Prostate gland (tissue), 2 donors: ENCODE measurements at regions not wholly inside any gene's neighbourhood (a gene's known extent, or its start where the extent isn't known, plus 50 kb on each side); places are given as distances from the start of the nearest gene placed in this dataset.

Experiments used
- DNase-seq: peaks from one replicate; pipeline ENCODE4 v3.0.0-alpha.2; 2019; ENCODE audit warnings: low spot score
- H3K27ac ChIP-seq, 2 donors: fragments of 200-600 bp; sonication (generic); 2 replicates each; pipeline ENCODE4 v1.5.1; 2017 to 2019
- H3K27me3 ChIP-seq: fragments of 200-600 bp; sonication (generic); replicated peaks from 2 replicates; pipeline ENCODE4 v1.5.1; 2019; ENCODE audit not compliant: insufficient read depth
- H3K36me3 ChIP-seq, 2 donors: fragments of 200-600 bp; sonication (generic); 1 replicate in 1 of 2; 2 replicates in 1 of 2; pipeline versions ENCODE4 v1.5.1 to v1.8.1; 2017 to 2019
- H3K4me1 ChIP-seq: fragments of 200-600 bp; sonication (generic); replicated peaks from 2 replicates; pipeline ENCODE4 v1.5.1; 2019
- H3K4me3 ChIP-seq, 2 donors: fragments of 200-600 bp; sonication (generic); 2 replicates each; pipeline ENCODE4 v1.5.1; 2017 to 2019
- H3K9me3 ChIP-seq: fragments of 200-600 bp; sonication (generic); 2 replicates; pipeline ENCODE4 v1.5.1; 2017
- CTCF ChIP-seq, 4 experiments: fragments of 200-600 bp in 2 of 4; fragments of 450-650 bp in 2 of 4; sonication (generic) in 2 of 4; IDR thresholded peaks; 1 replicate in 3 of 4; 2 replicates in 1 of 4; pipeline ENCODE4 v1.5.1; 2016 to 2019; ENCODE audit warnings: antibody characterized with exemption in 4 of 4, mild to moderate bottlenecking in 2 of 4, moderate library complexity in 2 of 4
- POLR2A ChIP-seq: fragments of 450-650 bp; IDR thresholded peaks from one replicate; pipeline ENCODE4 v1.6.1; 2016; ENCODE audit warnings: antibody characterized with exemption, mild to moderate bottlenecking
- POLR2AphosphoS5 ChIP-seq: sonication (generic); formaldehyde crosslinking; IDR thresholded peaks from one replicate; pipeline ENCODE4 v1.6.1; 2017; ENCODE audit warnings: antibody characterized with exemption
- WGBS: methylation state at CpG from one replicate; pipeline ENCODE4 v1.1.5; 2018; 5-methylcytosine and 5-hydroxymethylcytosine counted together
- intact Hi-C: fragments of 100-400 bp; cut with DNase I; formaldehyde crosslinking; loops from one replicate; pipeline ENCODE4 v1.14.2; 2022

GRCh38 chr12:14188744-14189143, 176.7 kb upstream of the ATF7IP start:
- TF ChIP-seq POLR2A (no peak), POLR2AphosphoS5 (peak; percentile 58)
- H3K27me3 ChIP-seq, result no peaks in the 10 kb centered on the region
- no peaks in the 10 kb centered on the region for H3K9me3 ChIP-seq
- H3K27ac ChIP-seq, result peak overlapping the region in 1 of 2 donors; percentile 38
- no peak overlapping the region for H3K4me3 ChIP-seq
- 17% methylated on average over 2 of the region's 2 CpGs for WGBS
- H3K36me3 ChIP-seq, result no peaks in the 10 kb centered on the region
- intact Hi-C loops, result no loop called here
- no peaks in the 10 kb centered on the region for H3K4me1 ChIP-seq
- no peak for DNase-seq

- TF ChIP-seq POLR2AphosphoS5 (no peak), POLR2A (no peak), CTCF (IDR thresholded peaks at IDR 0.05) (no peak)
- no peak overlapping the region for H3K27ac ChIP-seq
- DNase-seq, result no peak
- whole genome bisulfite sequencing, result 39% methylated on average over 1 of the region's 1 CpG
- no peaks in the 10 kb centered on the region for H3K27me3 ChIP-seq
- H3K4me1 ChIP-seq, result no peaks in the 10 kb centered on the region
- no peak overlapping the region for H3K4me3 ChIP-seq
- H3K36me3 ChIP-seq, result no peaks in the 10 kb centered on the region
- intact Hi-C loops, result no loop called here
- no peaks in the 10 kb centered on the region for H3K9me3 ChIP-seq
Observed at GRCh38 chr12:14190694-14191093, 174.8 kb upstream of the ATF7IP start.

- H3K36me3 ChIP-seq, result no peaks in the 10 kb centered on the region
- H3K4me3 ChIP-seq, result no peak overlapping the region
- no peaks in the 10 kb centered on the region for H3K27me3 ChIP-seq
- DNase-seq, result no peak
- H3K27ac ChIP-seq, result no peak overlapping the region
- TF ChIP-seq POLR2AphosphoS5, result no peak
- TF ChIP-seq POLR2A, result no peak
- no peak for TF ChIP-seq CTCF (IDR thresholded peaks at IDR 0.05)
- intact Hi-C loops, result no loop called here
- no peaks in the 10 kb centered on the region for H3K4me1 ChIP-seq
- 90% methylated on average over 4 of the region's 4 CpGs for WGBS
- no peaks in the 10 kb centered on the region for H3K9me3 ChIP-seq
Observed at GRCh38 chr12:14191612-14192011, 173.9 kb upstream of the ATF7IP start.

- 38% methylated on average over 10 of the region's 10 CpGs for WGBS
- H3K4me1 ChIP-seq, result no peaks in the 10 kb centered on the region
- no peak for DNase-seq
- no peak overlapping the region for H3K27ac ChIP-seq
- intact Hi-C loops, result no loop called here
- no peak overlapping the region for H3K4me3 ChIP-seq
- no peaks in the 10 kb centered on the region for H3K36me3 ChIP-seq
- no peaks in the 10 kb centered on the region for H3K9me3 ChIP-seq
- H3K27me3 ChIP-seq, result no peaks in the 10 kb centered on the region
- TF ChIP-seq POLR2AphosphoS5, result no peak
Observed at GRCh38 chr12:14193639-14194038, 171.8 kb upstream of the ATF7IP start.

- intact Hi-C loops, result no loop called here
- Histone ChIP-seq H3K4me1 (no peaks in the 10 kb centered on the region), H3K27ac (no peak overlapping the region), H3K4me3 (no peak overlapping the region), H3K27me3 (no peaks in the 10 kb centered on the region), H3K36me3 (no peaks in the 10 kb centered on the region), H3K9me3 (no peaks in the 10 kb centered on the region)
- no peak for DNase-seq
- TF ChIP-seq POLR2A (no peak), CTCF (IDR thresholded peaks at IDR 0.05) (no peak), POLR2AphosphoS5 (no peak)
- 91% methylated on average over 11 of the region's 11 CpGs for WGBS
Observed at GRCh38 chr12:14194572-14194971, 170.9 kb upstream of the ATF7IP start.

GRCh38 chr12:14199455-14200198, 165.9 kb upstream of the ATF7IP start:
- WGBS, result 82% methylated on average over 4 of the region's 4 CpGs
- TF ChIP-seq POLR2A (no peak), POLR2AphosphoS5 (no peak), CTCF (IDR thresholded peaks at IDR 0.05) (no peak)
- Histone ChIP-seq H3K9me3 (no peaks in the 10 kb centered on the region), H3K4me3 (no peak overlapping the region), H3K4me1 (no peaks in the 10 kb centered on the region), H3K36me3 (no peaks in the 10 kb centered on the region), H3K27ac (no peak overlapping the region), H3K27me3 (no peaks in the 10 kb centered on the region)
- DNase-seq, result no peak
- intact Hi-C loops, result no loop called here
